Cerebellar cortex (tissue), 1 donor: ENCODE measurements at regions not wholly inside any gene's neighbourhood (a gene's known extent, or its start where the extent isn't known, plus 50 kb on each side); places are given as distances from the start of the nearest gene placed in this dataset.
"Not testable (repeated sequence)": the region's sequence is repeated elsewhere in the genome, so short reads cannot be mapped to it uniquely, and the experiment has no call there.

Source experiments
- DNase-seq: peaks from one replicate; pipeline ENCODE4 v3.0.0-alpha.2; 2015; ENCODE audit warnings: low spot score

DNA sequence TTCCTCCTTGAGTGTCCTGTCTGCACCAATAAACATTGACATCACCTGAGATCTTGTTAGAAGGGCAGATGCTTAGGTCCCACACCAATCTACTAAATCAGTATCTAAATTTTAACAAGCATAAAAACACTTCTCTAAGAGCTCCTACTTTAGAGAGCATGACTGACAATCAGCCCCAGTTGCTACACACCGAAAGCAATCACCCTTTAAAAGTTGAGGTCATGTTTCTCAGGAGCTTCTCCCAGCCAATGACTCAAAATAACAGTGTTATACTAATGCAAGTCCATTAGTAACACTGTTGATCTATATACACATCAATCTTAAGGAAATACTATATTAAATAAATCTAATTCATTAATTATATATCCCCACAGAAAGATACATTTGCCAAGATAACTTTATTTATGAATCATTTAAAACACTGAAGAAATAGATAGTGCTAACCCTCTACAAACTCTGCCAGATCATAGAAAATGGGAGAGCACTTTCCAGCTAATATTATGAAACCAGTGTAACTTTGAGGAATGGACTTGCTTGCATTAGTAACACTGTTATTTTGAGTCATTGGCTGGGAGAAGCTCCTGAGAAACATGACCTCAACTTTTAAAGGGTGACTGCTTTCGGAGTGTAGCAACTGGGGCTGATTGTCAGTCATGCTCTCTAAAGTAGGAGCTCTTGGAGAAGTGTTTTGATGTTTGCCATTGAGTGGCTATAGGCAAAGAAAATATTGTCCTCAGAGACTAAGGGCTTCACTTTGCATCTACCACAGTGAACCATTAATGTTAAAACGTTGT is 109.8 kb upstream of the HDX start:
- no peak for DNase-seq

DNA sequence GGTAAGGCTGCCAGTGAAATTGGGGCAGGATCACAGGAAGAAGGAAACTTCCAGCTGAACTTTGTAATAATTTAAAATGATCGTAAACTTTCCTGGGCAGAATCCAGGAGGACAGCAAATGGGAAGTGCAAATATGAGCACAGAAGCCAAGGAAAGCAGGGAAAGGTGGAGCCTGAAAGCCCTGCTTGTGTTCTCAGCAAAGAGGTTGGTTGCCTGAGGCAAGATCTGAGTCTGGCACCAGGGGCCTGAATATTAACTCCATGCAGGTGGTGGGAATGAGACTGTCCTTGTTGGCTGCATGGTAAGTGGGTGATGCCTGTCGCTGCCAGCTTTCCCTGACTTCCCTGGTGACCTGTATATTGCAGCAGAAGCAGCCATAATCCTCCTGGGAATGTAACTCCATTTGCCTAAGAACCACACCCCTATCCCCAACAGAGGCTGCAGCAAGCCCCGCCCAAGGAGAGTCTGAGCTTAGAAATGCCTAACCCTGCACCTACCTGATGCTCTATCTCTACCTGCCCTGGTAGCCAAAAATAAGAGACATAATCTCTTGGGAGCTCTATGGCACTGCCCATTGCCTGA is 132.0 kb upstream of the HDX start:
- no peak for DNase-seq

DNA sequence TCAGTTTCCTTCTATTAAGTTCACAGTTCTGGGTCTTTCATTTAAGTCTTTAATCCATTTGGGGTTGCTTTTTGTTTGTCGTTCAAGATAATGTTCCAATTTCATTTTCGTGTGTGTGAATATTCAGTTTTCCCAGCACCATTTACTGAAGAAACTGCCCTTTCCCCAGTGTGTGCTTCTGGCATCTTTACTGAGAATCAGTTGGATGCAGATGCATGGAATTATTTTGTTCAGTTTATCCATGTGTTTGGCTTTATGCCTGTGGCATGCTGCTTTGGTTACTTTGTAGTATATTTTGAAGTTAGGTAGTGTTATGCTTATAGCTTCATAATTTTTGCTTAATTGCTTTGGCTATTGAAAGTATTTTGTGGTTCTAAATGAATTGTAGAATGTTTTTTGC is 163.8 kb upstream of the HDX start:
- no peak for DNase-seq

DNA sequence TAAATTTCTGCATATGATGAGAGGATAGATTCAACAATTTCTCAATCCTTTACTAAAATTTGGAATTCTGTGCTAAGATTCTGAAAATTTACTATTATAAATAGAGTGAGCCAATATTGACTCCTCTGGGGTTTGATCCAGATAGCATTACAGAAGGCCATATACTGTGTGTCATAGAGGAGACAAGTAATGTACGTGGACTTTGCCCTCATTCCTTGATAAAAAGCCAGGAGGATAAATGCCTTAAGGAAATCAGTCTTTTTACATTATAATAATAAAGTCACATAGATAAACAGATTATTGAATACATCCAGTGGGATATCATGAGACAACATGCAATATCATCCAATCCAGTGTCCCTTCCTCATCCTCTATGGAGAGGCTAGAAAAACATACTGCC is 188.0 kb upstream of the HDX start:
- DNase-seq: no peak

DNA sequence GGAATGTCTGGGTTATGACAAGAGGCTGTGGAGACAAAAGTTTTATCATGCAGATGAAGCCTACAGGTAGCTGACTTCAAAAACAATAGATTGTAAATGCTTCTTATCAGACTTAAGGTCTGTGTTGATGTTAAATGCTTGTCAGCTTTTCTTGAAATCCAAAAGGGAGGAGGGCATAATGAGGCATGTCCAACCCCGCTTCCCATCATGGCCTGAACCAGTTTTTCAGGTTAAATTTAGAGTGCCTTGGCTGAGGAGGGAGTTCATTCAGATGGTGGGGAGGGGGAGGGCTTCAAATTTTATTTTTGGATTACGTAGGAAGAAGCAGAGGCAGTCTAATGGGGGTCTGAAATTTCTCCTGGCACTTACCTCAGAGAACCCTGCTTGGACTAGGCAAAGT is 207.7 kb upstream of the HDX start:
- no peak for DNase-seq

DNA sequence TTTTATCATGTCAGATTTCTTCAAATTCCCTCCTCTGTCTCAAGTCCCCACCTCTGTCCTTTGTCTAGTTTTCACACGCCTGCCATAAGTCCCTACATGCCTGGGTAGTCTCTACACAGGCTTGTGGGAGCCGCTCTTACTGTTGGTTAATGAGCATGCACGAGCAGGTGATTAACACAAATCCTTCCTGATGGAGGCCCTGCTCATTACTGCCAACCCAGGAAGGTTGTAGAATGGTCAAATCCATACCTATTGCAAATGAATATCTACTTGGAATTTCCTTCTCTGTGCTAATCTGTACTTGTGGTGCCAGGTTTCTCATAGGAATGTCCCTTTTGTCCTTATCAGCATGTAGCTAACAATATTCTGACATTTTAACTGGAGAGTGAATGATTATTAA is 208.4 kb upstream of the HDX start:
- DNase-seq: no peak

DNA sequence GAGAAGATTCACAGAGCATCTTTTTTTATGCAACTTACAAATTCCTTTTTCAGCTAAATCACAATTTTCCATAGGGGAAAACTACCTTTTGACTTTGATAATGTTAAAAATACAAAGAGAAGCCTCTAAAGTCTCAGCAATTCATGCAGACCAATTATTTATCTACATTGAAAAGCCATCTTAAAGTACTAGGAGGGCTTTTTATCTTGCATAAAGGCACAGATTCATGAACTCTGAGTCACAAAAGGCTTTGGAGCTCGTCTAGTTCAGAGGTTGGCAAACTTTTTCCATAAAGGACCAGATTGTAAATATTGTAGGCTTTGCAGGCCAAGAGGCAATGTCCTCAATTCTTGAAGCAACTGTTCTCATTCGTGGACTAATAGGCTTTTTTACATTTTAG is 210.4 kb upstream of the HDX start:
- DNase-seq: no peak

DNA sequence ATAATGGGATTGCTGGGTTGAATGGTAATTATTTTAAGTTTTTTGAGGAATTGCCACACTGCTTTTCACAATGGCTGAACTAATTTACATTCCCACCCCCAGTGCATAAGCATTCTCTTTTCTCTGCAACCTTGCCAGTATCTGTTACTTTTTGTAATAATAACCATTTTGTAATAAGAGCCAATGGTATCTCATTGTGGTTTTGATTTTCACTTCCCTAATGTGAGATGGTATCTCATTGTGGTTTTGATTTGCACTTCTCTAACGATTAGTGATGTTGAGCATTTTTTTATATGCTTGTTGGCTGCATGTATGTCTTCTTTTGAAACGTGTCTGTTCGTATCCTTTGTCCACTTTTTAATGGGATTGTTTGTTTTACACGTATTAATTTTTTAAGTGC is 213.1 kb upstream of the HDX start:
- no peak for DNase-seq

DNA sequence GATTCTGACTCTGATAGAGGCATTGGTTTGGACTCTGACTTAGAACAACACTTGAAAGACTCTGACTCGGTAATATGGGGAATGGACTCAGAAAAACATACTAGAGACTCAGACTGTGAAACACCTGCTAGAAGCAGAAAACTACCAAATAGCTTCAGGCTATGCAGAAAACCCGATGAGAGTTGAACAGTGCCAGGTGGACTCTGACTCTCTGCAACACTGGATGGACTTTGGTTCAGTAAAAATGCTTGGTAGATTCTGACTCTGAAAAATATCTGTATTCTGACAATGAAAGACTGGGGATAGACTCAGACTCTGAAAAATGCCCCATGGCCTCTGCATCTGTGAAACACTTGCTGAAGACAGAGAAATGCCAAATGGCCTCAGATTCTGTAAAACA is 215.1 kb upstream of the HDX start:
- DNase-seq: no peak

DNA sequence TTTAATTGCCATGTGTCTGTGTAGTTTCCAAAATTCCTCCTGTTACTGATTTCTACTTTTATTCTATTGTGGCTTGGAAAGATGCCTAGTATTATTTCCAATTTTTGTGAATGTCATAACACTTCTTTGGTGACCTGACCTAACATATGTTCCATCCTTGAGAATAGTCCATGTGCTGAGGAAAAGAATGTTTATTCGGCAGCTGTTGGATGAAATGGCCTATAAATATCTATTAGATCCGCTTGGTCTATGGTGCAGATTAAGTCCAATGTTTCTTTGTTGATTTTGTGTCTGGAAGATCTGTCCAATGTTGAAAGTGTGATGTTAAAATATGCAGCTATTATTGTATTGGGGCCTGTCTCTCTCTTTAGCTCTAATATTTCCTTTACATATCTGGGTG is 219.2 kb upstream of the HDX start:
- no peak for DNase-seq

DNA sequence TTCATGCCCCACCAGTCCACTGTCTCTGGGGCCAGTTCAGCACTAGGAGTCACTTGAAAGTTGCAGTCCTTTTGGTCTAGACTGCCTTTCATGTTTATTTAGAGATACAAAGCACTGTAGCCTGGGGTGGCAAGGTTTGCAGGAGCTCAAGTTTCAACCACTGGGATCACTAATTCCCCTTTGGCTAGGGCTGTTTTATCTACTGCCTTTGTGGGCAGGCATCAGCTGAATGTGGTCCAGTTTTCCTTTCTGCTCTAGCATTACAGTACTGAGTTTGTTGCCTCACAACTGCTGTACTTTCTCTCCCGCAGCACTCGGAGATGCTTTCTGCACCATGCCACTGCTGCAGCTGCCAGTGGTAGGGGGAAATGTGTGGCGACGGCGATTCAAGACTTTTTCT is 222.3 kb upstream of the HDX start:
- no peak for DNase-seq

DNA sequence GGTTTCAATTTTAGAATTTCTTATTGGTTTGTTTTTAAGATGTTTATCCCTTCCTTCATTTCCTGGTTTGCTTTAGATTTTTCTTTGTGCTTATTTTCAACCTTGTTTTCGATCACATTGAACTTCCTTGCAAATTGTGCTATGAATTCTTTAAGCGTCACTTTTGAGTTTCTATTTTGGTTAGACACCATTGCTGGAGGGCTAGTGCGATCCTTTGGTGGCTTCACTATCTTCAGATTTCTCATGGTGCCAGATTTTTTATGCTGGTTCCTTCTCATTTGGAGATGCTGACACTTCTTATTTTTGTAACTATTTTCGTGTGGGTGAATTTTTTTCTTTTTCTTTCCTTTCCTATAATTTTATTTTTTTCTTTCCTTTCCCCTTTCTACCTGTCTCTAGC is 227.2 kb upstream of the HDX start:
- DNase-seq: no peak

DNA sequence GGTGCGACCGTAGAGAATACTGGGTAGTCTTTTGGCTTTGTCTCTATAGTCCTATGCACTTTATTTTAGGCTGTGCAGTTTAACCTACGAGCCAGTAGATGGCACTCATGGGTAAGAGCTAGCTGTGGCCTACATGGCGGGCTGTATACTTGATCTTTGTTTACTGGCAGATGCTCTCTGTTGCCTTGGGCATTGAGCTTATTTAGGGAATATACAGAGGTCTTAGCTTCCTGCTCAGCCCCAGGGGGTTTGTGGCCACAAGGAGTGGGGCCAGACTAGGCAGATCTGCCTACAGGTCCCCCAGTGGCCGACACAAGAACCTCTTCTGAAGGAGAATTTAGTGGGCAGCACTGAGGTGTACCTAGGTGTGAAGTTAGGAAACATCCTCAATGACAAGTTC is 227.6 kb upstream of the HDX start:
- peak; percentile 1 for DNase-seq

DNA sequence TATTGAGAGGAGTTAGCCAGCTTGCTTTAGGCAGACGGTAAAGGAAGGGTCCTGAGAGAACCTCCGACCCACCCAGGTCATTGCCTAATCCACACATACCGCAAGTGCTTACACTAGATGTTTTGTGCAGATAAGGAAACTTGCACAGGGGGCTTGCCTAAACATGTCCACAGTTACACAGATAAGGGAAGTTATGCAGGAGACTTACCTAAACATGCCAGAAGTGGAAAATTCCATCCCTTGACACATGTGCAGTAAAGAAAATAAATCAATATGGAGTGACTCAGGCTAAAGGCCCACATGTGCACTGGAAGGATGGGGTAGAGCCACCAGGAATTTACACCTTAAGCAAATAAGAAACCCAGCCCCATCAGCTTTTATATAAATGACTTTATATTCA is 232.8 kb upstream of the HDX start:
- no peak for DNase-seq

DNA sequence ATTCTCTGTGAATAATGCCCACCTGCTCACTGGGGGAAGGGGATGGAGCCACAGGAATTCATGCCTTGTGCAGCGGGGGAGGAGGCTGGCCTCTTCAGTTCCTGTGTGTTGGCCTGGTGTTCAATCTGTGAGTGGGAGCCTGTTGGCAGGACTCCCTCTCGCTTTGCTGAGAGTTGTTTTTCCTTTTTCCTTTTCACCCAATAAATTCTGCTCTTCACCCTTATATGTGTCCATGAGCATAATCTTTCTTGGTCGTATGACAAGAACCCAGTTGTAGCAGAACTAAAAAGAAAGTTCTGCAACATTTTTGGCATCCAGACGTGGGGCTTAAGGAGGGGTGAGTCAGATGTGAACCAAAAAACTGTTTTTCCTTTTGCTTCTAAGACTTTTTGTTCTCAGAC is 235.2 kb upstream of the HDX start:
- no peak for DNase-seq

DNA sequence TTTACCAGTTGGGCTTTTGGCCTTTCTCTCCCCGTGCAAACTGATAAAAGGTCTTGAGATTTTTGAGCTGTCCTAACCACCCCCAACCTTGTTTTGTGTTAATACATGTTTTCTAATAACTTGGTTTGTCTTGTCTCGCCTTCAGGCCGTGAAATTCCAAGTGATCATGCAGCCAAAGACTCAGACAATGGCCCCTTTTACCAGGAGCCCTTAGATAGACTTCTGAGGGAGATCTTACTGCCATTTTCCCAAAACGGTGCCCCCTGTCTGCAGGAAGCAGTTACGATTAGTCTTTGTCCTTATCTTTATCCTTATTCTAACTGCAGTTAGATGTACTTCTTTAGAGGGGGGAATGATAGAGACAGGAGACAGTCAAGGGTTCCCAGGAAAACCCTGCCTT is 245.3 kb upstream of the HDX start:
- DNase-seq: no peak

DNA sequence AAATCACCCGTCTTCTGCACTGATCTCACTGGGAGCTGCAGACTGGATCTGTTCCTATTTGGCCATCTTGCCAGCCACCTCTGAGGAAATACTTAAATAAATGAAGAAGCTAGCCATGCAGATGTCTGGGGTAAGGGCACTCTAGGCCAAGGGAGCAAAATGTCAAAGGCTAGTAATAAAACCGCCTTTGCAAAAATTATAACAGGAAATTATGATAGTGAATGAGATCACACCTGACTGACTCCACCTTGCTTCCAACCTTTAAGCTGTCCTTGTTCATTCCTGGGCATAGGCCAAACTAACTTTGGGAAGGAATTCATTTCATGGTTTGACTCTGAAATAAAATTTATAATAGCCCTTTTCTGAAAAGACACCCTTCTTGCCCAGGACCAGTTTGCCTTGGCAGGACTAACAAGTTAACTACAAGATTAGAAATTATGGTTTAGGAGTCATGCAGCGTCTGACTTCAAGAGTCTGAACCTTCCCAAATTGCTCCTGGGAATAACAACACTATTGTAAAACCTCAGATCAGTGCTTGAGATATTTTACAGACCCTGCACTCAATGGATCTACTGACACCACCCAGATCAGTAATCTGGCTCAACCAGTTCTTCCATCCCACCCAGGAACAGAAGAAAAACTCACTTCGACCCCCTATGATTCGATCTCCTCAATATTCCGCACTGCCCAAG is 246.9 kb upstream of the HDX start:
- DNase-seq: no peak

DNA sequence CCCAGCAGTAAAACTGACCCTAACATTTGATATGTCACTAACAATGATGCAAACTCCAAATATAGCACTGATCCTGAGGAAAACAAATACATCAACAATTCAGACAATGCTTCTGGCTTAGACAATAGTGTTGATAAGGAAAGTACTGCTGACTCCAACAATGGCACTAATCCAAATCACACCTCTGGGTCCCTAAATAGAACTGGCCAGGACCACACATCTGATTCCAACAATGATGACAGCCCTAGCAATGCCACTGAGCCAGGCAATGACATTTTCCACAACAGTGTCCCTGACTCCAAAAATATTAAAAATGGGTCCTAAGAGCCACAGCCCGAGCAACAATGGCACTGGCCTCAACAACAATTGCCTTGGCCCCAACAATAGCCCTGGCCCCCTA is 243.1 kb upstream of the APOOL start:
- DNase-seq: no peak

DNA sequence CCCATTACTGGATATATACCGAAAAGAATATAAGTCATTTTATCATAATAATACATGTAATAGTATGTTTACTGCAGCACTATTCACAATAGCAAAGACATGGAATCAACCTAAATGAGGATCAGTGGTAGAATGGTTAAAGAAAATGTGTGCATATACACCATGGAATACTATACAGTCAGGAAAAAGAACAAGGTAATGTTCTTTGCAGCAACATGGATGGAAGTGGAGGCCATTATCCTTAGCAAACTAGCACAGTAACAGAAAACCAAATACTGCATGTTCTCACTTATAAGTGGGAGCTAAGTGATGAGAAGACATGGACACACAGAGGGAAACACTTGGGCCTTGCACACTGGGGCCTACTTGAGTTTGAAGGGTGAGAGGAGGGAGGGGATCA is 207.4 kb upstream of the APOOL start:
- no peak for DNase-seq

DNA sequence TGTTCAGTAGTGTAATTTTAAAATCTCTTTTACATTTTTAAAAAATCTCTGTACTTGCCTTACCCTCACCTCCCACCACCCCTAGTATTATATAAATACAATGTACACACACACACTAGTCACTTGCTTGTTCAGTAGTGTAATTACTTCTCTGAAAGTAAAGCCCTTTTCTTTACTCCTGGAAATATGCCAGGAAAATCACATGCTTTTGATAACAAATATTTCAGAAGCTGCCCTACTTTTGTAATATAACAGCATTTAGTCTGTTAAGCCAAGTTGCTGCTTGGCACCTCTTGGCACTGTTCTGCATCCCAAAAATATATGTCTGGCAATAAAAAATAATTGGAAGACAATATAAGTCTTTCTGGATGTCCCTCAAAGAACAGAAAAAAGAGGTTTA is 172.8 kb upstream of the APOOL start:
- DNase-seq: no peak

DNA sequence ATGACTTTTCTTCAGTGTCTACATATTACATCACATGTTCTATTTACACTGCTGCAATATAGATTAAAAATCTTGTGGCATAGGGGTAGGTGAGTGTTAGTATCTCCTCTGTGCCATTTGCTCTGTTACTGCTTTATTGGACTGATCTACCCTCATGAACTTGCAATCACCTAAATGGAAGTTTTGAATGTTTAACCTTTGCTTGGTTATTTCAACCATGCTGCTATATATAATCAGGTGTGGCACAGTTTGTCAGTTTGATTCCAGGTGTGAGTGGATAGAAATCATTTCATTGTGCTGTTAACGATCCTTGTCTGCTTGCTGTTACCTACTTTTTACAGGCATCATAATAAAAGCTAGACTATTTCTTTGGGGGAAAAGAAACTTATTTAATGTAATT is 157.1 kb upstream of the APOOL start:
- DNase-seq: not testable (repeated sequence)

DNA sequence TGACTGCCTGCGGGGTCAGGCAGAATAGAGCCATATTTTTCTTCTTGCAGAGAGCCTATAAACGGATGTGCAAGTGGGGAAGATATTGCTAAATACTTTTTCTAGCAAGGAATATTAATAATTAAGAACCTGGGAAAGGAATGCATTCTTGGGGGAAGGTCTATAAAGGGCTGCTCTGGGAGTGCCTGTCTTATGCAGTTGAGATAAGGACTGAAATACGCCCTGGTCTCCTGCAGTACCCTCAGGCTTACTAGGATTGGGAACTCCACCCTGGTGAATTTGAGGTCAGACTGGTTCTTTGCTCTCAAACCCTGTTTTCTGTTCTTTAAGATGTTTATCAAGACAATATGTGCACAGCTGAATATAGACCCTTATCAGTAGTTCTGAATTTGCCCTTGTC is 152.5 kb upstream of the APOOL start:
- not testable (repeated sequence) for DNase-seq

DNA sequence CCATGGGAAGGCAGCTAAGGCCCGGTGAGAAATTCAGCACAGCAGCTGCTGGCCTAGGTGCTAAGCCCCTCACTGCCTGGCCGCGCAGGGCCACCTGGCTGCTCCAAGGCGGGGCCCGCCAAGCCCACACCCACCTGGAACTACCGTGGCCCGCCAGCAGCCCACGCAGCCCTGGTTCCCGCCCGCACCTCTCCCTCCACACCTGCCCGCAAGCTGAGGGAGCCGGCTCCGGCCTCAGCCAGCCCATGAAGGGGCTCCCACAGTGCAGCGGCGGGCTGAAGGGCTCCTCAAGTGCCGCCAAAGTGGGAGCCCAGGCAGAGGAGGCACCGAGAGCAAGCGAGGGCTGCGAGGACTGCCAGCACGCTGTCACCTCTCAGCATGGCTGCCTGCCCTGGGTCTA is 146.9 kb upstream of the APOOL start:
- DNase-seq: not testable (repeated sequence)

DNA sequence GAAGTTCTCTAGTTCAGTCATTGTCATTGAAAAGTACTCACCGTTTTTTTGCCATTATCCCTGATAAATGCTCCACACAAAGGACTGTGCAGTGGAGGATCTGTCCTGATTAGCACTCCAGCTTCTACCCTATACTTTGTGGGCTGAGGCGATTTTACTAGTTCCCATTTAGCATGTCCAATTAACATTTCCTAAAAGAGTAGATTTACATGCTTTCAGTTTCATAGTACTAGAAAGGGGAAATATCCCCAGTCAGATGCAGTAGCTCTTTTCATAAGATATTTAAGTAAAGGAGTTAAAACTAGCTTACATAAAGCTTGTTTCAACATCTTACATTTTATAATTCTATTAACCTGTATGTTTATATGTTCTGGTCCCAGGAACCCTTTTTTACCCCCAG is 144.9 kb upstream of the APOOL start:
- DNase-seq: not testable (repeated sequence)
